Osteoblast (primary cell): ENCODE measurements at regions not wholly inside any gene's neighbourhood (a gene's known extent, or its start where the extent isn't known, plus 50 kb on each side); places are given as distances from the start of the nearest gene placed in this dataset.

ENCODE experiments used
- DNase-seq: peaks from one replicate; pipeline ENCODE4 v3.0.0; 2011; ENCODE audit warnings: low spot score, mixed read lengths; ENCODE audit not compliant: insufficient read length; ENCODE audit errors: missing footprints
- H2AFZ ChIP-seq: 2 replicates; pipeline ENCODE4 v1.6.0; 2011; ENCODE audit warnings: mild to moderate bottlenecking, low read length
- H3K27ac ChIP-seq: 2 replicates; pipeline ENCODE4 v1.5.1; 2011; ENCODE audit warnings: mild to moderate bottlenecking, low read depth, low read length, moderate library complexity
- H3K27me3 ChIP-seq: 2 replicates; pipeline ENCODE4 v1.6.0; 2012; ENCODE audit warnings: mild to moderate bottlenecking, control low read depth, inconsistent platforms, low read length, moderate library complexity; ENCODE audit not compliant: insufficient read depth
- H3K36me3 ChIP-seq: 2 replicates; pipeline ENCODE4 v1.5.1; 2011; ENCODE audit warnings: mild to moderate bottlenecking, low read length, control low read depth, moderate library complexity; ENCODE audit not compliant: insufficient read depth
- H3K4me1 ChIP-seq: 2 replicates; pipeline ENCODE4 v1.5.1; 2011; ENCODE audit warnings: mild to moderate bottlenecking, low read length, control low read depth, moderate library complexity; ENCODE audit not compliant: insufficient read depth
- H3K4me2 ChIP-seq: 2 replicates; pipeline ENCODE4 v1.6.0; 2011; ENCODE audit warnings: mild to moderate bottlenecking, low read length; ENCODE audit not compliant: insufficient read depth
- H3K4me3 ChIP-seq: fragments of 200-600 bp; sonication (generic); 3 replicates; pipeline ENCODE4 v1.5.1; 2012; ENCODE audit warnings: mild to moderate bottlenecking, low read length, inconsistent platforms; ENCODE audit not compliant: insufficient read depth
- H3K79me2 ChIP-seq: 2 replicates; pipeline ENCODE4 v1.6.0; 2012; ENCODE audit warnings: mild to moderate bottlenecking, low read length, control low read depth, inconsistent platforms; ENCODE audit not compliant: insufficient read depth
- H3K9me3 ChIP-seq: 2 replicates; pipeline ENCODE4 v1.5.1; 2011; ENCODE audit warnings: low read depth, low read length, control low read depth
- H4K20me1 ChIP-seq: 2 replicates; pipeline ENCODE4 v1.6.0; 2012; ENCODE audit warnings: mild to moderate bottlenecking, low read length, control low read depth; ENCODE audit not compliant: insufficient read depth
- TF ChIP-seq, protein P1 (sequence below): IDR thresholded peaks from 2 replicates; pipeline ENCODE4 v1.5.1; 2011; ENCODE audit warnings: mild to moderate bottlenecking, low read depth, low read length, moderate library complexity; ENCODE audit errors: extremely low read depth

GRCh38 chr11:109862835-109863234 lies 230.4 kb upstream of the ZC3H12C start:
- TF ChIP-seq, protein P1, sequence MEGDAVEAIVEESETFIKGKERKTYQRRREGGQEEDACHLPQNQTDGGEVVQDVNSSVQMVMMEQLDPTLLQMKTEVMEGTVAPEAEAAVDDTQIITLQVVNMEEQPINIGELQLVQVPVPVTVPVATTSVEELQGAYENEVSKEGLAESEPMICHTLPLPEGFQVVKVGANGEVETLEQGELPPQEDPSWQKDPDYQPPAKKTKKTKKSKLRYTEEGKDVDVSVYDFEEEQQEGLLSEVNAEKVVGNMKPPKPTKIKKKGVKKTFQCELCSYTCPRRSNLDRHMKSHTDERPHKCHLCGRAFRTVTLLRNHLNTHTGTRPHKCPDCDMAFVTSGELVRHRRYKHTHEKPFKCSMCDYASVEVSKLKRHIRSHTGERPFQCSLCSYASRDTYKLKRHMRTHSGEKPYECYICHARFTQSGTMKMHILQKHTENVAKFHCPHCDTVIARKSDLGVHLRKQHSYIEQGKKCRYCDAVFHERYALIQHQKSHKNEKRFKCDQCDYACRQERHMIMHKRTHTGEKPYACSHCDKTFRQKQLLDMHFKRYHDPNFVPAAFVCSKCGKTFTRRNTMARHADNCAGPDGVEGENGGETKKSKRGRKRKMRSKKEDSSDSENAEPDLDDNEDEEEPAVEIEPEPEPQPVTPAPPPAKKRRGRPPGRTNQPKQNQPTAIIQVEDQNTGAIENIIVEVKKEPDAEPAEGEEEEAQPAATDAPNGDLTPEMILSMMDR = no peak
- DNase-seq = no peak

DNA sequence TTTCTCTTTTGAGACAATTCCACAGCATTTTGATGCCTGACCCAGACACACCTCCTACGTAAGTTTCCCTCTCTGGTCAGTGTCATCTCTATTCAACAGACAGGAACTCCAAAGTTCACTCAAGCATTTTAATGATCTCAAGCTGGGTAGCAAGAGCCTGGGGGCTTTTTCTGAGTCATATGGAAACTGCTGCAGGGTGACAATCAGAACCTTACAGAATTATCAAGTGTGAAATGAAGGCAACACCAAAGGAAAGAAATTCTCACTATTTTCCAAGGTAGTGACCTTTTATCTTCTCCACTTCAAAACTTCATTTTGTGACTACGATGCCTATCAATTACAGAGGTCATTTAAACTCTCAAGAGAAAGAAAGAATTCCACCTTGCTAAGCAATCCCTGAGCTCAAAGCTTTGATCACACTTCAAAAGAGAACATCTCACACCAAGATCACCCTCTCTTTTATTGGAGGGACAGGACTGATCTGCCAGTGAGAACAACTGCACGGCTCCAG lies 229.0 kb upstream of the ZC3H12C start:
- TF ChIP-seq, protein P1 = no peak
- H3K4me3 ChIP-seq = no peak overlapping the region
- no peak overlapping the region for H2AFZ ChIP-seq
- no peaks in the 10 kb centered on the region for H3K9me3 ChIP-seq
- no peaks in the 10 kb centered on the region for H4K20me1 ChIP-seq
- no peak overlapping the region for H3K27ac ChIP-seq
- H3K27me3 ChIP-seq = no peaks in the 10 kb centered on the region
- no peaks in the 10 kb centered on the region for H3K79me2 ChIP-seq
- DNase-seq = no peak
- H3K4me1 ChIP-seq = no peaks in the 10 kb centered on the region
- no peaks in the 10 kb centered on the region for H3K36me3 ChIP-seq
- H3K4me2 ChIP-seq = no peak overlapping the region

More at GRCh38 chr11:109862835-109863234, 230.4 kb upstream of the ZC3H12C start:
- Histone ChIP-seq H3K4me2 (no peak overlapping the region), H3K9me3 (no peaks in the 10 kb centered on the region), H3K4me1 (no peaks in the 10 kb centered on the region), H3K79me2 (no peaks in the 10 kb centered on the region), H3K4me3 (no peak overlapping the region), H3K27me3 (no peaks in the 10 kb centered on the region), H2AFZ (no peak overlapping the region), H3K27ac (no peak overlapping the region), H3K36me3 (no peaks in the 10 kb centered on the region), H4K20me1 (no peaks in the 10 kb centered on the region)

GRCh38 chr11:109864834-109865547 lies 228.2 kb upstream of the ZC3H12C start:
- Histone ChIP-seq H3K36me3 (no peaks in the 10 kb centered on the region), H4K20me1 (no peaks in the 10 kb centered on the region), H3K4me1 (no peaks in the 10 kb centered on the region), H3K9me3 (no peaks in the 10 kb centered on the region), H3K27me3 (no peaks in the 10 kb centered on the region), H3K27ac (no peak overlapping the region), H3K4me2 (no peak overlapping the region), H2AFZ (no peak overlapping the region), H3K79me2 (no peaks in the 10 kb centered on the region), H3K4me3 (no peak overlapping the region)
- TF ChIP-seq, protein P1 = no peak
- peak; percentile 38 for DNase-seq

DNA sequence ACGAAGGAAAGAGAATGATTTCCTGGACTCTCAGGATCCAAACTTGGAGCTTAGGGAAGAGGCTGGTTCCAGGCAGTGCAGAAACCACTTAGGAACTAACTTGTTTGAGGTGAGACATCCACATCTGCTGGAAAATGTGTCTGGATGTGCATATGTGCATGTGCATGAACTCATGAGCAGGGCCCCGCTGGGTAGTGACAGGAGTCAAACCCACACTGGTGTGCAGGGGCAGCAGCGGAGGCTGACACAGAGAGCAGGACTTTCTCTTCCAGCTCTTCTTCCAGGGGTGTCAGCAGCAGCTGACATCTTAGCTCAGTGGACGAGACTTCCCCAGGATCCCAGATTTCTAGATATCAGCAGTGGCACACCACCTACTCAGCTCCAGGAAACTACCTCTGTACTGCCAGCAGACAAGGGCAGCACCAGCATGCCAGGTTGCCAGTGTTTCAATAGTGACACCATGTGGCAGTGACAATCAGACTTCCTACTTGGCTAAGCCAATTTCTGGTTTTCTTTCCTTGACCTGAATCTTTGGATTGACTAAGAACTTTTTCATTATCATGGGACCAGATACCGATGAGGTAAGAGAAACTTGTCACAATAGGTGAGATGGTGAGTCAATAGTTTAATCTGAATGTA lies 227.5 kb upstream of the ZC3H12C start:
- Histone ChIP-seq H3K4me1 (no peaks in the 10 kb centered on the region), H3K9me3 (no peaks in the 10 kb centered on the region), H3K4me3 (no peak overlapping the region), H2AFZ (no peak overlapping the region), H4K20me1 (no peaks in the 10 kb centered on the region), H3K79me2 (no peaks in the 10 kb centered on the region), H3K27ac (no peak overlapping the region), H3K27me3 (no peaks in the 10 kb centered on the region), H3K36me3 (no peaks in the 10 kb centered on the region), H3K4me2 (no peak overlapping the region)
- DNase-seq = no peak
- TF ChIP-seq, protein P1 = peak; percentile 21
